HG03558 (cell line): ENCODE measurements at regions not wholly inside any gene's neighbourhood (a gene's known extent, or its start where the extent isn't known, plus 50 kb on each side); places are given as distances from the start of the nearest gene placed in this dataset.
"Not testable (repeated sequence)": the region's sequence is repeated elsewhere in the genome, so short reads cannot be mapped to it uniquely, and the experiment has no call there.

Experiments used
- ATAC-seq: cut with Tn5 transposase; IDR thresholded peaks from one replicate; pipeline ENCODE4 v1.9.1; 2021; ENCODE audit warnings: moderate number of reproducible peaks; ENCODE audit not compliant: unreplicated experiment; ENCODE audit errors: extremely low read depth

- no peak for ATAC-seq
Observed at GRCh38 chr4:174401471-174402130, 117.9 kb downstream of the CEP44 start.

GRCh38 chr4:174400603-174401302, 117.0 kb downstream of the CEP44 start:
- not testable (repeated sequence) for ATAC-seq

GRCh38 chr4:174398728-174399127, 115.0 kb downstream of the CEP44 start:
- ATAC-seq: no peak

- ATAC-seq: no peak
Observed at GRCh38 chr4:174397366-174398155, 113.8 kb downstream of the CEP44 start.

GRCh38 chr4:174396599-174397110, 112.9 kb downstream of the CEP44 start:
- ATAC-seq: no peak

- ATAC-seq: no peak
Observed at GRCh38 chr4:174394915-174395314, 111.2 kb downstream of the CEP44 start.

- ATAC-seq: no peak
Observed at GRCh38 chr4:174389439-174389838, 105.7 kb downstream of the CEP44 start.

GRCh38 chr4:174388461-174389145, 104.9 kb downstream of the CEP44 start:
- no peak for ATAC-seq

- no peak for ATAC-seq
Observed at GRCh38 chr4:174387721-174388120, 104.0 kb downstream of the CEP44 start.

GRCh38 chr4:174387143-174387542, 103.4 kb downstream of the CEP44 start:
- no peak for ATAC-seq

GRCh38 chr4:174383783-174384182, 100.1 kb downstream of the CEP44 start:
- no peak for ATAC-seq

- ATAC-seq: not testable (repeated sequence)
Observed at GRCh38 chr4:174382938-174383605, 99.4 kb downstream of the CEP44 start.
